HEK293 (cell line): ENCODE measurements at regions not wholly inside any gene's neighbourhood (a gene's known extent, or its start where the extent isn't known, plus 50 kb on each side); places are given as distances from the start of the nearest gene placed in this dataset.

Experiments
- GLI2 ChIP-seq: fragments of 450-650 bp; formaldehyde crosslinking; IDR thresholded peaks from 2 replicates; pipeline ENCODE4; 2017; ENCODE audit warnings: missing biosample characterization, missing genetic modification characterization, low read depth, borderline replicate concordance
- ZBTB1 ChIP-seq: fragments of 450-650 bp; formaldehyde crosslinking; IDR thresholded peaks from 2 replicates; pipeline ENCODE4 v1.5.1; 2016; ENCODE audit warnings: missing biosample characterization, missing genetic modification characterization
- ZBTB26 ChIP-seq: fragments of 450-650 bp; formaldehyde crosslinking; optimal IDR thresholded peaks from 2 replicates; pipeline ENCODE3; 2016; ENCODE audit warnings: missing biosample characterization, mild to moderate bottlenecking, missing genetic modification characterization
- ZBTB49 ChIP-seq: fragments of 450-650 bp; formaldehyde crosslinking; IDR thresholded peaks from 2 replicates; pipeline ENCODE4 v1.5.1; 2016; ENCODE audit warnings: missing biosample characterization, missing genetic modification characterization, low read depth
- ZNF292 ChIP-seq: fragments of 450-650 bp; formaldehyde crosslinking; IDR thresholded peaks from 2 replicates; pipeline ENCODE4 v1.5.1; 2016; ENCODE audit warnings: low read depth, missing biosample characterization, missing genetic modification characterization, borderline replicate concordance
- ZNF558 ChIP-seq: fragments of 450-650 bp; formaldehyde crosslinking; IDR thresholded peaks from 2 replicates; pipeline ENCODE4 v1.5.1; 2016; ENCODE audit warnings: missing biosample characterization, missing genetic modification characterization
- ZNF654 ChIP-seq: fragments of 450-650 bp; formaldehyde crosslinking; IDR thresholded peaks from 2 replicates; pipeline ENCODE4 v1.5.1; 2016; ENCODE audit warnings: low read depth, missing biosample characterization, missing genetic modification characterization

GRCh38 chr7:24233386-24233785 lies 50.6 kb upstream of the NPY start (continued):
- TF ChIP-seq ZBTB26 (tag by site-specific recombination) (no peak), ZBTB1 (tag by site-specific recombination) (no peak), ZNF654 (tag by site-specific recombination) (no peak), GLI2 (tag by site-specific recombination) (no peak), ZNF558 (tag by site-specific recombination) (no peak), ZNF292 (no peak), ZBTB49 (no peak)
